GM21825 (cell line): ENCODE measurements at regions not wholly inside any gene's neighbourhood (a gene's known extent, or its start where the extent isn't known, plus 50 kb on each side); places are given as distances from the start of the nearest gene placed in this dataset.

ENCODE experiments used
- ATAC-seq: cut with Tn5 transposase; IDR thresholded peaks from one replicate; pipeline ENCODE4 v1.9.1; 2021; ENCODE audit warnings: mild to moderate bottlenecking, moderate library complexity; ENCODE audit not compliant: unreplicated experiment

GRCh38 chr13:99652141-99652540 is 150.9 kb downstream of the TM9SF2 start:
- ATAC-seq = no peak

GRCh38 chr13:99651016-99651415 is 149.7 kb downstream of the TM9SF2 start:
- ATAC-seq = no peak

- ATAC-seq = no peak
Observed at GRCh38 chr13:99650410-99650809, 149.1 kb downstream of the TM9SF2 start.

- ATAC-seq = no peak
Observed at GRCh38 chr13:99648927-99649326, 147.7 kb downstream of the TM9SF2 start.

GRCh38 chr13:99648066-99648665 is 146.9 kb downstream of the TM9SF2 start:
- ATAC-seq = no peak

GRCh38 chr13:99647596-99647985 is 146.3 kb downstream of the TM9SF2 start:
- ATAC-seq = no peak

- ATAC-seq = no peak
Observed at GRCh38 chr13:99646866-99647595, 145.8 kb downstream of the TM9SF2 start.

GRCh38 chr13:99642841-99643240 is 141.6 kb downstream of the TM9SF2 start:
- ATAC-seq = no peak

GRCh38 chr13:99642006-99642405 is 140.7 kb downstream of the TM9SF2 start:
- ATAC-seq = no peak

- ATAC-seq = no peak
Observed at GRCh38 chr13:99640260-99640659, 139.0 kb downstream of the TM9SF2 start.

- ATAC-seq = no peak
Observed at GRCh38 chr13:99639126-99639525, 137.9 kb downstream of the TM9SF2 start.

GRCh38 chr13:99636728-99637353 is 135.6 kb downstream of the TM9SF2 start:
- ATAC-seq = peak; percentile 85

- no peak for ATAC-seq
Observed at GRCh38 chr13:99636306-99636705, 135.0 kb downstream of the TM9SF2 start.

GRCh38 chr13:99634672-99635071 is 133.4 kb downstream of the TM9SF2 start:
- no peak for ATAC-seq

GRCh38 chr13:99630269-99630898 is 129.1 kb downstream of the TM9SF2 start:
- ATAC-seq = no peak

GRCh38 chr13:99629641-99630040 is 128.4 kb downstream of the TM9SF2 start:
- no peak for ATAC-seq

- no peak for ATAC-seq
Observed at GRCh38 chr13:99628442-99628841, 127.2 kb downstream of the TM9SF2 start.

- ATAC-seq = no peak
Observed at GRCh38 chr13:99626461-99627082, 125.3 kb downstream of the TM9SF2 start.

GRCh38 chr13:99624936-99625540 is 123.8 kb downstream of the TM9SF2 start:
- ATAC-seq = no peak

- ATAC-seq = no peak
Observed at GRCh38 chr13:99620806-99621205, 119.5 kb downstream of the TM9SF2 start.

GRCh38 chr13:99619207-99619606 is 117.9 kb downstream of the TM9SF2 start:
- no peak for ATAC-seq
